ENCODE measurements at regions not wholly inside any gene's neighbourhood (a gene's known extent, or its start where the extent isn't known, plus 50 kb on each side); places are given as distances from the start of the nearest gene placed in this dataset.

GRCh38 chr20:10109641-10110040 is 74.9 kb downstream of the ANKEF1 start:
- no peak overlapping the region for H2BK120ac ChIP-seq (ENCODE audit: insufficient read depth, low read length, poor library complexity)
- no peaks in the 10 kb centered on the region for H3K79me2 ChIP-seq (ENCODE audit: control insufficient read depth, insufficient read depth, low read length, poor library complexity)
- WGBS (ENCODE audit: extremely low coverage, insufficient coverage, insufficient read length): no CpG with 5 or more reads among the region's 2 CpGs
- H3K18ac ChIP-seq (ENCODE audit: low read length): no peak overlapping the region
- no peaks in the 10 kb centered on the region for H3K36me3 ChIP-seq (ENCODE audit: control insufficient read depth in 1 of 2, insufficient read depth in 2 of 2, low read length in 2 of 2)
- H2AFZ ChIP-seq (ENCODE audit: insufficient read depth, low read length, poor library complexity): no peak overlapping the region
- no peak overlapping the region for H4K8ac ChIP-seq (ENCODE audit: low read depth, low read length)
- H3K27ac ChIP-seq (ENCODE audit: low read depth, low read length): no peak overlapping the region
- no peak overlapping the region for H3K4ac ChIP-seq (ENCODE audit: low read depth, low read length)
- H3K4me2 ChIP-seq (ENCODE audit: low read length): no peak overlapping the region
- no peak overlapping the region for H2BK12ac ChIP-seq (ENCODE audit: low read length)
- no peak overlapping the region for H3K23ac ChIP-seq (ENCODE audit: low read length)
- DNase-seq: no peak
- no peaks in the 10 kb centered on the region for H3K79me1 ChIP-seq (ENCODE audit: low read length)
- no peak overlapping the region for H3K4me3 ChIP-seq (ENCODE audit: low read depth, low read length)
- no peaks in the 10 kb centered on the region for H3K4me1 ChIP-seq (ENCODE audit: control insufficient read depth in 1 of 2, insufficient read depth in 2 of 2, low read length in 2 of 2)
- no peaks in the 10 kb centered on the region for H3K9me3 ChIP-seq (ENCODE audit: insufficient read depth, low read depth, low read length)
- no peak overlapping the region for H4K91ac ChIP-seq (ENCODE audit: low read depth, low read length)
- no peak overlapping the region for H2AK5ac ChIP-seq (ENCODE audit: low read length)
- H3K27me3 ChIP-seq (ENCODE audit: insufficient read depth, low read length): no peaks in the 10 kb centered on the region
- H2BK5ac ChIP-seq (ENCODE audit: low read depth, low read length, poor library complexity): no peak overlapping the region
- no peak overlapping the region for H3K9ac ChIP-seq (ENCODE audit: low read length)
- H4K12ac ChIP-seq (ENCODE audit: low read depth, low read length): no peak overlapping the region
- no peak overlapping the region for H3K14ac ChIP-seq (ENCODE audit: low read length)

- H3K9ac ChIP-seq (ENCODE audit: low read length): no peak overlapping the region
- WGBS (ENCODE audit: extremely low coverage, insufficient coverage, insufficient read length): no CpG with 5 or more reads among the region's 1 CpG
- no peaks in the 10 kb centered on the region for H3K9me3 ChIP-seq (ENCODE audit: insufficient read depth, low read depth, low read length)
- no peak overlapping the region for H4K12ac ChIP-seq (ENCODE audit: low read depth, low read length)
- no peak overlapping the region for H3K18ac ChIP-seq (ENCODE audit: low read length)
- H2BK12ac ChIP-seq (ENCODE audit: low read length): no peak overlapping the region
- H3K4me1 ChIP-seq (ENCODE audit: control insufficient read depth in 1 of 2, insufficient read depth in 2 of 2, low read length in 2 of 2): no peaks in the 10 kb centered on the region
- H3K4ac ChIP-seq (ENCODE audit: low read depth, low read length): no peak overlapping the region
- H2BK5ac ChIP-seq (ENCODE audit: low read depth, low read length, poor library complexity): no peak overlapping the region
- no peak overlapping the region for H2AFZ ChIP-seq (ENCODE audit: insufficient read depth, low read length, poor library complexity)
- H3K79me1 ChIP-seq (ENCODE audit: low read length): no peaks in the 10 kb centered on the region
- no peaks in the 10 kb centered on the region for H3K36me3 ChIP-seq (ENCODE audit: control insufficient read depth in 1 of 2, insufficient read depth in 2 of 2, low read length in 2 of 2)
- H3K23ac ChIP-seq (ENCODE audit: low read length): no peak overlapping the region
- H3K27me3 ChIP-seq (ENCODE audit: insufficient read depth, low read length): no peaks in the 10 kb centered on the region
- DNase-seq: no peak
- no peak overlapping the region for H2BK120ac ChIP-seq (ENCODE audit: insufficient read depth, low read length, poor library complexity)
- H3K14ac ChIP-seq (ENCODE audit: low read length): no peak overlapping the region
- H3K27ac ChIP-seq (ENCODE audit: low read depth, low read length): no peak overlapping the region
- H3K4me3 ChIP-seq (ENCODE audit: low read depth, low read length): no peak overlapping the region
- no peak overlapping the region for H4K8ac ChIP-seq (ENCODE audit: low read depth, low read length)
- H4K91ac ChIP-seq (ENCODE audit: low read depth, low read length): no peak overlapping the region
- H3K4me2 ChIP-seq (ENCODE audit: low read length): no peak overlapping the region
- H3K79me2 ChIP-seq (ENCODE audit: control insufficient read depth, insufficient read depth, low read length, poor library complexity): no peaks in the 10 kb centered on the region
- no peak overlapping the region for H2AK5ac ChIP-seq (ENCODE audit: low read length)
Observed at GRCh38 chr20:10110151-10110550, 75.4 kb downstream of the ANKEF1 start.

- Histone ChIP-seq H3K4me3 (ENCODE audit: low read depth, low read length) (no peak overlapping the region), H2BK12ac (ENCODE audit: low read length) (no peak overlapping the region), H4K8ac (ENCODE audit: low read depth, low read length) (no peak overlapping the region), H3K79me2 (ENCODE audit: control insufficient read depth, insufficient read depth, low read length, poor library complexity) (no peaks in the 10 kb centered on the region), H3K4me1 (ENCODE audit: control insufficient read depth in 1 of 2, insufficient read depth in 2 of 2, low read length in 2 of 2) (peaks cover 0 to 4% of the 10 kb centered on the region in 2 experiments), H3K9ac (ENCODE audit: low read length) (no peak overlapping the region), H3K23ac (ENCODE audit: low read length) (no peak overlapping the region), H3K4ac (ENCODE audit: low read depth, low read length) (no peak overlapping the region), H3K4me2 (ENCODE audit: low read length) (no peak overlapping the region), H3K14ac (ENCODE audit: low read length) (no peak overlapping the region), H3K27ac (ENCODE audit: low read depth, low read length) (no peak overlapping the region), H2BK120ac (ENCODE audit: insufficient read depth, low read length, poor library complexity) (no peak overlapping the region), H2AK5ac (ENCODE audit: low read length) (no peak overlapping the region), H4K91ac (ENCODE audit: low read depth, low read length) (no peak overlapping the region), H4K12ac (ENCODE audit: low read depth, low read length) (no peak overlapping the region), H3K9me3 (ENCODE audit: insufficient read depth, low read depth, low read length) (no peaks in the 10 kb centered on the region), H2BK5ac (ENCODE audit: low read depth, low read length, poor library complexity) (no peak overlapping the region), H3K36me3 (ENCODE audit: control insufficient read depth in 1 of 2, insufficient read depth in 2 of 2, low read length in 2 of 2) (no peaks in the 10 kb centered on the region), H3K79me1 (ENCODE audit: low read length) (no peaks in the 10 kb centered on the region), H3K27me3 (ENCODE audit: insufficient read depth, low read length) (no peaks in the 10 kb centered on the region), H2AFZ (ENCODE audit: insufficient read depth, low read length, poor library complexity) (no peak overlapping the region), H3K18ac (ENCODE audit: low read length) (no peak overlapping the region)
- no peak for DNase-seq
- no CpG with 5 or more reads among the region's 5 CpGs for WGBS (ENCODE audit: extremely low coverage, insufficient coverage, insufficient read length)
Observed at GRCh38 chr20:10111139-10111958, 76.6 kb downstream of the ANKEF1 start.

- Histone ChIP-seq H3K14ac (ENCODE audit: low read length) (no peak overlapping the region), H2AFZ (ENCODE audit: insufficient read depth, low read length, poor library complexity) (no peak overlapping the region), H3K9ac (ENCODE audit: low read length) (no peak overlapping the region)
Observed at GRCh38 chr20:10111959-10112250, 77.1 kb downstream of the ANKEF1 start.

More at GRCh38 chr20:10111959-10112250, 77.1 kb downstream of the ANKEF1 start:
- Histone ChIP-seq H3K4me2 (ENCODE audit: low read length) (no peak overlapping the region), H3K27ac (ENCODE audit: low read depth, low read length) (no peak overlapping the region), H3K4me3 (ENCODE audit: low read depth, low read length) (no peak overlapping the region), H3K4me1 (ENCODE audit: control insufficient read depth in 1 of 2, insufficient read depth in 2 of 2, low read length in 2 of 2) (peaks cover 0 to 4% of the 10 kb centered on the region in 2 experiments), H3K27me3 (ENCODE audit: insufficient read depth, low read length) (no peaks in the 10 kb centered on the region), H3K9me3 (ENCODE audit: insufficient read depth, low read depth, low read length) (no peaks in the 10 kb centered on the region), H3K36me3 (ENCODE audit: control insufficient read depth in 1 of 2, insufficient read depth in 2 of 2, low read length in 2 of 2) (no peaks in the 10 kb centered on the region), H3K4ac (ENCODE audit: low read depth, low read length) (no peak overlapping the region), H2AK5ac (ENCODE audit: low read length) (no peak overlapping the region), H4K12ac (ENCODE audit: low read depth, low read length) (no peak overlapping the region), H4K91ac (ENCODE audit: low read depth, low read length) (no peak overlapping the region), H2BK120ac (ENCODE audit: insufficient read depth, low read length, poor library complexity) (no peak overlapping the region), H2BK5ac (ENCODE audit: low read depth, low read length, poor library complexity) (no peak overlapping the region), H4K8ac (ENCODE audit: low read depth, low read length) (no peak overlapping the region), H3K79me2 (ENCODE audit: control insufficient read depth, insufficient read depth, low read length, poor library complexity) (no peaks in the 10 kb centered on the region), H2BK12ac (ENCODE audit: low read length) (no peak overlapping the region), H3K79me1 (ENCODE audit: low read length) (no peaks in the 10 kb centered on the region), H3K23ac (ENCODE audit: low read length) (no peak overlapping the region), H3K18ac (ENCODE audit: low read length) (no peak overlapping the region)
- DNase-seq: no peak

Data from trophoblast cell (in vitro differentiated cells and primary cell).